ENCODE measurements at regions not wholly inside any gene's neighbourhood (a gene's known extent, or its start where the extent isn't known, plus 50 kb on each side); places are given as distances from the start of the nearest gene placed in this dataset.

- in situ Hi-C loops (cut with HindIII; ENCODE audit: low sequenced_read_pairs), result no loop called here
- DNase-seq (ENCODE audit: low read depth), result no peak
- TF ChIP-seq CTCF (IDR thresholded peaks at IDR 0.05; ENCODE audit: low read depth, low read length, missing control alignments), result no peak
- no peak overlapping the region for H3K4me3 ChIP-seq (ENCODE audit: low read depth, low read length)
Observed at GRCh38 chr5:118551716-118552115, 436.6 kb downstream of the DTWD2 start.

GRCh38 chr5:118551031-118551430, 437.3 kb downstream of the DTWD2 start:
- in situ Hi-C loops (cut with HindIII; ENCODE audit: low sequenced_read_pairs), result no loop called here
- TF ChIP-seq CTCF (IDR thresholded peaks at IDR 0.05; ENCODE audit: low read depth, low read length, missing control alignments), result no peak
- no peak overlapping the region for H3K4me3 ChIP-seq (ENCODE audit: low read depth, low read length)
- peak; percentile 47 for DNase-seq (ENCODE audit: low read depth)

GRCh38 chr5:118548761-118549720, 439.3 kb downstream of the DTWD2 start:
- no peak for TF ChIP-seq CTCF (IDR thresholded peaks at IDR 0.05; ENCODE audit: low read depth, low read length, missing control alignments)
- DNase-seq (ENCODE audit: low read depth), result peak; percentile 57

GRCh38 chr5:118545470-118545869, 442.9 kb downstream of the DTWD2 start:
- H3K4me3 ChIP-seq (ENCODE audit: low read depth, low read length), result no peak overlapping the region
- no peak for TF ChIP-seq CTCF (IDR thresholded peaks at IDR 0.05; ENCODE audit: low read depth, low read length, missing control alignments)
- DNase-seq (ENCODE audit: low read depth), result no peak
- in situ Hi-C loops (cut with HindIII; ENCODE audit: low sequenced_read_pairs), result no loop called here

More at GRCh38 chr5:118548761-118549720, 439.3 kb downstream of the DTWD2 start:
- H3K4me3 ChIP-seq (ENCODE audit: low read depth, low read length), result no peak overlapping the region
- in situ Hi-C loops (cut with HindIII; ENCODE audit: low sequenced_read_pairs), result no loop called here

GRCh38 chr5:118544887-118545449, 443.4 kb downstream of the DTWD2 start:
- in situ Hi-C loops (cut with HindIII; ENCODE audit: low sequenced_read_pairs), result no loop called here
- no peak for TF ChIP-seq CTCF (IDR thresholded peaks at IDR 0.05; ENCODE audit: low read depth, low read length, missing control alignments)
- no peak overlapping the region for H3K4me3 ChIP-seq (ENCODE audit: low read depth, low read length)
- DNase-seq (ENCODE audit: low read depth), result no peak

GRCh38 chr5:118533923-118534322, 454.4 kb downstream of the DTWD2 start:
- no peak for TF ChIP-seq CTCF (IDR thresholded peaks at IDR 0.05; ENCODE audit: low read depth, low read length, missing control alignments)
- in situ Hi-C loops (cut with HindIII; ENCODE audit: low sequenced_read_pairs), result no loop called here
- no peak overlapping the region for H3K4me3 ChIP-seq (ENCODE audit: low read depth, low read length)
- DNase-seq (ENCODE audit: low read depth), result no peak
